ENCODE measurements at regions not wholly inside any gene's neighbourhood (a gene's known extent, or its start where the extent isn't known, plus 50 kb on each side); places are given as distances from the start of the nearest gene placed in this dataset.

GRCh38 chr13:64793592-64793991, 2436.5 kb downstream of the PCDH9 start:
- DNase-seq (ENCODE audit: low read depth, low spot score) = no peak

GRCh38 chr13:64793131-64793530, 2437.0 kb downstream of the PCDH9 start:
- no peak for DNase-seq (ENCODE audit: low read depth, low spot score)

- no peak for DNase-seq (ENCODE audit: low read depth, low spot score)
These were observed 2438.8 kb downstream of the PCDH9 start for GRCh38 chr13:64791373-64791772.

DNA sequence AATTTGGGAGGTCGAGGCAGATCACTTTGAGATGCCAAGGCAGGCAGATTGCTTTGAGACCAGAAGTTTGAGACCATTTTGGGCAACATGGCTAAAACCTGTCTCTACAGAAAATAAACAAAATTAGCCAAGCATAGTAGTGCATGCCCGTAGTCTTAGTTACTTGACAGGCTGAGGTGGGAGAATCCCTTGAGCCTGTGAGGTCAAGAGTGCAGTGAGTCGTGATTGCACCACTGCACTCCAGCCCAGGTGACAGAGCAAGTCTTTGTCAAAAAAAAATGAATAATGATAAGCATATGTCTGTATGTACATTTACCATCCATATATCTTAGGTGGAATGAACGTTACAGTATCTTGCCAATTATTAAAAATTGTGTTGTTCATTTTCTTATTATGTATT, 2447.7 kb downstream of the PCDH9 start:
- DNase-seq (ENCODE audit: low read depth, low spot score) = no peak

DNA sequence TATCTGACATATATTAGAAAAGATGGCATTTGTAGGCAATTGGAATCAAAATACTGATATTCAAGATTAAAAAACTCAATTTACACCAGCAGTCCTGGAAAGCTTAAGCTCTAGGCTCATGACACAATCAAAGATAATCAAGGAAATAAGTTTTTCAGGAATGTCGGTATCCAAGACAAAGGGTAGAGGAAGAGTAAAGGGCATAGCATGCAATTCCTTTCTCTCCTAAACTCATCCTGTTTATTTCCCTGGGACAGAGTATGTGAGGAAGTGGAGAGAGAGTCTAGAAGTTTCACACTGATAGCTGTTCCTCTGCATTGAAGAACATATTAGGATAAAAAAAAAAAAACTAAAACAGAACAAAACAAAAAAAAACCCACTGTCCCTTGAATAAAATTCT, 2452.1 kb downstream of the PCDH9 start:
- DNase-seq (ENCODE audit: low read depth, low spot score) = peak; percentile 69

DNA sequence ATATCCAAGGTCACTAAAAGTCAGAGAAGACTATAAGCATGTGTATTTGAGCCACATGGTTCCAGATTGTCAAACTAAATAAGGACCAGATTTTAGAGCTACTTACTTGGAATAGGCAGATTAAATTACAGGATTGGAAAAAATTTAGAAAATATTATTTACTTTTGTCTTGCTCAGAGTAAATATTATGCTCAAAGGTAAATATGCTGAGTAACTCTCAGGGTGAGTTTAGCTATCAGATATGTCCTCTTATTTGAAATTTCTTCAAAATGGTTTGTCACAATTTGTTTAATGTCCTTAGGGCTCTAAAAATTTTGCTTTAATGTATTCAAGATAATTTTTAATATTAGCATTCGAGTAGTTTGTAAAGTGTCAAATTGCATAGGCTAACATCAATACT, 2455.2 kb downstream of the PCDH9 start:
- DNase-seq (ENCODE audit: low read depth, low spot score) = no peak

DNA sequence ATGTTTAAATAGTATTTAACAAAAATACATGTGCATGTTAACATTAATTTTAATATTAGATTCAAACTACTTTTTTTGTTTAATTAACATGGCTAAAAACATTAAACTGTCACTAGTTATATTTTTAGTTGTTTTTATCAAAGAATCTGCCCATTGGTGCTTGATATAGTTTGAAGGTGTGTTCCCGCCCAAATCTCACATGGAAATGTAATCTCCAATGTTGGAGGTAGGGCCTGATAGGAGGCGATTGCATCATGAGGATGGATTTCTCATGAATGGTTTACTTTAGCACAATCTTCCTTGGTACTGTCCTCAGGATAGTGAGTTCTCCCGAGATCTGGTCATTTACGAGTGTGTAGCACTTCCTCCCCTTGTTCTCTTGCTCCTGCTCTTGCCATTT, 2459.4 kb downstream of the PCDH9 start:
- no peak for DNase-seq (ENCODE audit: low read depth, low spot score)

GRCh38 chr13:64767054-64767453, 2463.1 kb downstream of the PCDH9 start:
- DNase-seq (ENCODE audit: low read depth, low spot score) = no peak

GRCh38 chr13:64765636-64766035, 2464.5 kb downstream of the PCDH9 start:
- no peak for DNase-seq (ENCODE audit: low read depth, low spot score)

- no peak for DNase-seq (ENCODE audit: low read depth, low spot score)
These were observed 2471.5 kb downstream of the PCDH9 start for GRCh38 chr13:64758521-64759244.

DNA sequence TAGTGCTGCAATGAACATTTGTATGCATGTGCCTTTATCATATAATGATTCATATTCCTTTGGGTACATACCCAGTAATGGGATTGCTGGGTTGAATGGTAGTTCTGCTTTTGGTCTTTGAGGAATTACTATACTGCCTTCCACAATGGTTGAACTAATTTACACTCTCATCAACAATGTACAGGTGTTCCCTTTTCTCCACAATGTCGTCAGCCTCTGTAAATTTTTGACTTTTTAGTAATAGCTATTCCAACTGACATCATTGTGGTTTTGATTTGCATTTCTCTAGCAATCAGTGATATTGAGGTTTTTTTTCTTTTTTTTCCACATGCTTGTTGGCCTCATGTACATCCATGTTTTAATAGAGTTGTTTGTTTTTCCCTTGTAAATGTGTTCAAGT, 2473.5 kb downstream of the PCDH9 start:
- DNase-seq (ENCODE audit: low read depth, low spot score) = no peak

- no peak for DNase-seq (ENCODE audit: low read depth, low spot score)
These were observed 2474.2 kb downstream of the PCDH9 start for GRCh38 chr13:64755961-64756360.

DNA sequence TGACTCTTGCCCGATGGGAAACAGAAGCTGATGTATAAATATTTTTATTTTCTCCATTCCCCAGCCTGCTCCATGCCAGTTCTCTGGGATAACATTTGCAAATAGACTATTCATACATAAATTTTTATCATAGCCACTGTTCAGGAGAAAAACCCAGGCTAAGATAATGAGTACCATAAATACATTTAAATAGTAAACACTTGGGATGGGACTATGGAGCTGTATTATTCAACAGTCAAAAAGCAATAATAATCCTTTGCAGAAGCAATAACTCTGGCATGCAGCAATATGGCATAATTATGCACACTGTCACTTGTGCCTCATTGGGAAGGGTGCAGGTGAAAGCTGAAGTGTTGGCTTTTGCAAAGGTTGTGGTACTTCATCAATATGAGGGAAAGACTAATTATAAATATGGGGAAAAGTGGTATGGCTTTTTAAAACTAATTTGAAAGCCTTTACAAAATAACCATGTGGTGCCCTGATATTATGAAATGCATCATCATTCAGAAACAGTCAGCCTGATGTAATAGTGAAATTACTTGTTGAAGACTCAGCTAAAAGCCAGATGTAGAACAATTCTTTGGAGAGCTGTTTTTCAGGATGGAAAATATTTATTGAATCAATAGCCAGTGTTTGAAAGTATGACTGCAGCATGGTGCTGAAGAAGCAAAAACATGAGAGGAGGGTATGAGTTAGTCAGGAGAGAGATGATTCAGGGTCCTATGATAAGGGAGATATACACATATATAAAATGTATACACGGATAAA, 2476.7 kb downstream of the PCDH9 start:
- no peak for DNase-seq (ENCODE audit: low read depth, low spot score)

DNA sequence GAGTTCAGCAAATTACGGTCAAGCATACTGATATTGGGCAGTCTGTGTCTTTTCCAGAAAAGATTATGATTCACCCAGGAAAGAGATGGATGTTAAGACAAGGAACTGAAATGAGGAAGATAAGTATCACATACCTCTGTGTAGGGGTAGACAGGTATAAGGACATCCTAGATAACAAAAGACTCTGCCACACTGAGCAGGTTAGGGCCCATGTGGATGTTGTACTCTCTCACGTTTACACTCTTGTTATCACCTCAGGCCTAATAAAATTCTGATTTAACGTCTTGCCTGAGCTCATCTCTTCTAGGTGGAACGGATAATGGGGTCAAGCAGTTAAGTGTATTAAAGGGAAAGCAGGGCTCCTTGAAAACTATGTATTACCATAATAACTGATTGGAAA, 2480.8 kb downstream of the PCDH9 start:
- no peak for DNase-seq (ENCODE audit: low read depth, low spot score)

GRCh38 chr13:64746845-64747244, 2483.3 kb downstream of the PCDH9 start:
- DNase-seq (ENCODE audit: low read depth, low spot score) = no peak

DNA sequence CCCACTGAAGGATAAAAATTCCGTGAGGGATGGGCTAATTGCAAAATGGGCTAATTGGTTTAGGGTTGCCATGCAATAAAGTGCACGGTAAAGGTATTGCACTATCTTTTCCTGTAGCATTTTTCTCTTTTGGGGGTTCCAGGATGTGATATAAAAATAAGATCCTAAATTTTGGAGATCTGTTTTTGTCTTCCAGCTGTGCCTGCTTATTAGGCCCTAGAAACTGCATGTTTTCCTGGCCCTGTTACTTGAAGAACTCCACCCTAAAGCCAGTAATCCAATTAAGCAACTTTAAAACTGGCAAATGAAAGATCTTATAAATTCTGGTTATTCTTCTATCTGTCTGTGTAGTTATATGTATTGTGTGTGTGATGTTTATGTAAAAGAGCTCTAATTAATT, 2489.6 kb downstream of the PCDH9 start:
- no peak for DNase-seq (ENCODE audit: low read depth, low spot score)

DNA sequence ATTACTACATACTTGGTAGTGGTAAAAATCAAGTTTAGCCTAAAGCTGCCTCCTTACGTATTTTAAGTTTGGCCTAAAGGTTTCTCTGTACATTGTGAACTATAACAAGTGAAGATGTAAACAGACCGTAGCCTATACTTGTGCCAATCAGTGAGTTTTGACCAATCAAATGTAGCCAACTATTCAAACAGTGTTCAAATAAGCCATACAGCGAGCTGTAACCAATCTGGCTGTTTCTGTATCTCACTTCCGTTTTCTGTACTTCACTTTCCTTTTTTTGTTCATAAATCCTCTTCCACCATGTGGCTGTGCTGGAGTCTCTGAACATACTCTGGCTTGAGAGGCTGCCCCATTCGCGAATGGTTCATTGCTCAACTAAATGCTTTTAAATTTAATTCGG, 2504.6 kb downstream of the PCDH9 start:
- no peak for DNase-seq (ENCODE audit: low read depth, low spot score)

- DNase-seq (ENCODE audit: low read depth, low spot score) = peak; percentile 97
These were observed 2506.4 kb downstream of the PCDH9 start for GRCh38 chr13:64723724-64724123.

GRCh38 chr13:64718116-64718515, 2512.0 kb downstream of the PCDH9 start:
- DNase-seq (ENCODE audit: low read depth, low spot score) = no peak

- DNase-seq (ENCODE audit: low read depth, low spot score) = no peak
These were observed 2513.2 kb downstream of the PCDH9 start for GRCh38 chr13:64716936-64717335.

DNA sequence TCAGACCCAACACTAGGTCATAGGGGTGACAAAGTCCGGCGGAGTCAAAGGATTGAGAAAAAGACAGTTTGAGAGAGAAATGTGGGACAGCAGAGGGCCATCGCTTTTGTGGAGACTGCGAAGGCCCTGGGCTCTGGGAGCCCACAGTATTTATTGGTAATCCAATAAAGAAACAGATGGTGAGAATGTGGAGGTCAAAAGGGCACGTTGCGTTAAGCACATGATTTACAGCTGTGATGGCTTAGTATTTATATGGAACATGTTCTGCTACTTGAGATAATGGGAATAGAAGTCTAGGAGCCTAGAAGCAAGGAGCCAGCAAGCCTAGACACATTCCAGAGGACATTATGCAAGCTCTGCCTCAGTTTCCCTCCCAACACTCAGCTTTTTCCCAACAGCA, 2521.1 kb downstream of the PCDH9 start:
- no peak for DNase-seq (ENCODE audit: low read depth, low spot score)

GRCh38 chr13:64704121-64704649, 2526.0 kb downstream of the PCDH9 start:
- no peak for DNase-seq (ENCODE audit: low read depth, low spot score)

DNA sequence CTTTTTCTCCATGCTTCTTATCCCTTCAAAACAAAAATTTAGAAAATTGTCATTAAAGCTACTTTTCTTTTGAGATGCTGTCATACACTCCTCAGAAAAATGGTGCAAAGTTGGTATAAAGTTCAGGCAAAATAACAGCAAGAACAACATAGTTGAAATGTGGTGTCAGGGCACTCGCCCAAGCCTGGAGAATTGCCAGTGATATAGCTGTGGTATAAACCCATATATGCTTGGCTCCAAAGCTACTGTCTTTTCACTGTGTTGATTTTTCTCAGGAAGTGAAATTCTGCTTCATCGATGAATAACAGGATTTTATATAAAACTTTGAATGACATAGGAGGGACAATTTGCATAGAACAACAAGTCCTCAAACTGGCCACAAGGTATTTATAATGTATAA, 2532.9 kb downstream of the PCDH9 start:
- no peak for DNase-seq (ENCODE audit: low read depth, low spot score)
